ENCODE measurements at regions not wholly inside any gene's neighbourhood (a gene's known extent, or its start where the extent isn't known, plus 50 kb on each side); places are given as distances from the start of the nearest gene placed in this dataset.
"Not testable (repeated sequence)": the region's sequence is repeated elsewhere in the genome, so short reads cannot be mapped to it uniquely, and the experiment has no call there.

DNA sequence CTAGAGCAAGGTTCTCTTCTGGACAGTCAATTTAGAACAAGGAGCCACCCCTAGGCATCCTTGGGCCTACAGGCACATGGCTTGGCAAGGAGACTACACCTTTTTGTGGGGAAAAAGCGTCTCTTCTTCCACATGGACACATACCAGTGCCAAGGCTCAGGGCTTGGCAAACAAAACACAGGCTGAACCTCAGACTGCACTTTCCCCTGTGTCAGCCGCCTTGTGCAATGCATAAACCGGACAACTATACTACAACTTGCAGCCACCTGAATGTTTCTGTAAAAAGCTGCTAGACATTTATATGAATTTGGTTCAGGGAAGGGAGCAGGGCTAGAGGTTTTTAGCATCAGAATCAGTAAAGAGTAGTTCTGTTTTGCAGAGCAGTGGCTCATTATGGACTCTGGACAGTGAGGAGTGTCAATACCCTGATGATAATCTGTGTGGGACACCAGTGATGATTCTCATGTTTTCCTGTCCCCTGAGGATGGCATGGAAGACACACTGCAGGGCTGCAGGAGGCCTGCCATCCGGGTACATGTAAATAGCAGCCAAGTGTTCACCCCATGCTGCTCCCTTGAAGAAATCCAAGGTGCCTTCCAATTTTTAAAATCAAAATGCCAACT lies 118.9 kb downstream of the GATA3 start:
- DNase-seq (ENCODE audit: low spot score), result no peak

DNA sequence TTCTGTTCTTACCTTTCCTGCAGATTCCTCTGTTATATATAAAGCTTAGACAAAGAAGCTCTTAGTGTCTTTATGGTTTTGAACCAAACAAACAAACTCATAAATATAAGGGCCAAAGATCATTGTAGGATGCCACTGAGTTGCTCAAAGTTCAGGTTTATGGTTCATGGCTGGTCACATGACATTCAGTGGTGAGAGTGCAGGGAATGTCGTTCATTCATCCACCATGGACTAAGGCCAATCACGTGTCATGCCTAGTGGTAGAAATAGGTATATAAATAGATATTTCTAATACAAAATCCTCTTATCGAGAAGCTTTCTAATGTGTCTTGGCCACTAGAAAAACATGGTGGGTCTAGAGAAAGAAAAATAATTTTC lies 119.4 kb downstream of the GATA3 start:
- DNase-seq (ENCODE audit: low spot score), result no peak

DNA sequence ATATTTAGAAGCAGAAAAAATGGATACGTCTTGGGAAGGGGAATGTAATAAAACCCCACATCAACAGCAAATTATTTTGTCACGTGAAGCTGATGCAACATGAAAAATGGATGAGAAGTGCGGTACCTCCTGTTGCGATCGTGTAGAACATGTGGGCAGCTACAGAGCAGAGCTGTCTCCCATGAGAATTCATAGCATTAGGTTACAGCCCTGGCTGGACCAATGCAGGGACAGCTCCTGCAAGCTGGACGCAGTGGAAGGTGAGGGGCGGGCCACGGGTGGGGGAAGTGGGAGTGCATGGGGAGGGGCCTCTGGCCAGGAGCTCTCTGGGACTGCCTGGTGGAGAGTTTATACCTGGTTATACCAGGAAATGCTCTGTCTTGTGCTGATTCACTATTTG lies 120.3 kb downstream of the GATA3 start:
- DNase-seq (ENCODE audit: low spot score), result no peak

DNA sequence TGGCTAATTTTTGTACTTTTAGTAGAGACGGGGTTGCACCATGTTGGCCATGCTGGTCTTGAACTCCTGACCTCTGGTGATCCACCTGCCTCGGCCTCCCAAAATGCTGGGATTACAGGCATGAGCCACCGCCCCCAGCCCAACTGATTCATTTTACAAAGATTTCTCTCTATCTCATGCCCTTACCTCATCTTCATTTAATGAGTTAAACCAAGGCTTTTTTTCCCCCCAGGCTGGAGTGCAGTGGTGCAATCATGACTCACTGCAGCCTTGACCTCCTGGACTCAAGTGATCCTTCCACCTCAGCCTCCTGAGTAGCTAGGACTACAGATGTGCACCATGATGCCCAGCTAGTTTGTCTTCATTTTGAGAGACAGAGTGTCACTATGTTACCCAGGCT lies 123.0 kb downstream of the GATA3 start:
- not testable (repeated sequence) for DNase-seq (ENCODE audit: low spot score)

DNA sequence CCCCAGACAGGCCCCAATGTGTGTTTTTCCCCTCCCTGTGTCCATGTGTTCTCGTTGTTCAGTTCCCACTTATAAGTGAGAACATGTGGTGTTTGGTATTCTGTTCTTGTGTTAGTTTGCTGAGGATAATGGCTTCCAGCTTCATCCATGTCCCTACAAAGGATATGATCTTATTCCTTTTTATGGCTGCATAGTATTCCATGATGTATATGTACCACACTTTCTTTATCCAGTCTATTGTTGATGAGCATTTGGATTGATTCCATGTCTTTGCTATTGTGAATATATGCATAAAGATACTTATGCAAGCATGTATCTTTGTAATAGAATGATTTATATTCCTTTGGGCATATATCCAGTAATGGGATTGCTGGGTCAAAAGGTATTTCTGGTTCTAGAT lies 125.3 kb downstream of the GATA3 start:
- DNase-seq (ENCODE audit: low spot score), result not testable (repeated sequence)

DNA sequence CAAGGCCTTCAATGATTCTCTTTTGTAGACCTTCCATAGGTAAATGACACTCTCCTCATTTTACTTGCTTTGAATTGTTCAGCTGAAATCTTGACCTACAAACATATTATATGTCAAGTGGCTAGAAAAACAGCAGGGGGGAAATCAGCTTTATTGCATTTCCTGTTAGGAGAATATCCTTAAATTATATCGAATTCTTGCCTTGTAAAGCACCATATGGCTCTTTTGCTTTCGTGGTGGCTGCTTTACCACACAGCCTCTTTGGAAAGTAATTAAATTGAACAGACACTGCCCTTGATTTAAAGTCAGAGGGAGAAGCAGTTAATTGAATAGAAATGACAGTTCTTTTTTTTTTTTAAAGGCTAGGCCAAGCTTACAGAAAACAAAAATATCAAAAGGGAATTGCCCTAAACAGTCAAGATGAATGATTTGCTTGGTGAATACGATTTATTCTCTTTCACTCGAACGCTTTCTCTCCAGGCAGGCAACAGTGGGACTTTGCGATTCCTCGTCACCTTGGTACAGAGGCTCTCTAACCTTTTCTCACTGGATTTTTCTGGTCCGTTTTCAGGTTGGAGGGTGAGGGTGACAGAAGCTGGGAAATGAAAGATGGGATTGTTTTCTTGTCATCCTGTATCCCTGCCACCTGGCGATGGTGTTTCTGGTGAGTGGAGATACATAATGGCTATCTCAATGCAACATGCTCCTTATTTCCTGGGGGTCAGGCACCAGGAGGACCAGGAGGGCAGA lies 126.0 kb downstream of the GATA3 start:
- DNase-seq (ENCODE audit: low spot score), result no peak

DNA sequence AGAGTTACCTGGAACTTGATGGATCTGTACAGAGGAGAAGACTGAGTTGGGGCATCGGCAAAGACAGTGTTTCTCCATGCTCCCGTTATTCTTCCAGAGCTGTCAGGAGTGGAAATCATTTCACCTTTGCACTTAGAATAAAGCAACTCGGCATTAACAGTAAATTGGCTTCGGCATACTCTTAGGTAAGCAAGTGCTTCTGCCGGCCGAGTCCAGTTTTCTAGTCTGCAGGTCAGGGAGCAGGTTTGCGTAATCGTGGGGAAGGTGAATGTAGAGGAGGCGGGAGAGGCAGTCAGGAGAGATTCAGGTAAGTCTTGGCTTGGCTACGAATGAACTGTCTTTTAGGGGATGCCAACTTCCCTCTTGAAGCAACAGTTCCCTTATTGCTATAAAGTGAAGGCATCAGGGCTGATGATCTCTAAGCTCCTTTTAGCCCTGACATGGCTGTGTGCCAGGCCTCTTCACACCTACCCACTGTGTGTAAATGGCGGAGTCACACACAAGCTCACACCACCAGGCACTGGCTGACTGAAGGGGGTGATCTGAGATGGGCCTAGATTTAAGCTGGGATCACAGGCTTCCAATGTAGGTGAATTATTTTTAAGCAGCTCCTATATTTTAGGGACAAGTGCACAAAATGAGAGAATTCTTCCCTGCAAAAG lies 127.1 kb downstream of the GATA3 start:
- no peak for DNase-seq (ENCODE audit: low spot score)

DNA sequence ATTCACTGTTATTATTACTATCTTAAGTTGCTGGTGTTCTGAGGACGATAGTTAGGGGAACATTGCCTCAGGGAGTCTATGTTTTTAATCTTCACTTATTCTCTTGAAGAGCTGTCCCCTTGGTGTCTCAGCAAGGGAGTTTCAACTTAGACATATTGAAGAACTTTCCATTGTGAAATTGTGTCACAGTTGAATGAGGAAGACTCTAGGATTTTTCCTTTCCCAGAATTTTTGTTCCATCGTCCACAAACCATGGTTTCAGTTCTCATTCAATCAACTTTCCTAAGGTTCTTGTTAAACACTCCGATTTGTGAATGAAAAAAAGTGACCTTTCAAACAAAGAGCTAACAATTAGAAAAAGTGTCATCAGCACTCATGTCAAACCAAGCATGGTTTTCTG lies 128.3 kb downstream of the GATA3 start:
- DNase-seq (ENCODE audit: low spot score), result no peak

DNA sequence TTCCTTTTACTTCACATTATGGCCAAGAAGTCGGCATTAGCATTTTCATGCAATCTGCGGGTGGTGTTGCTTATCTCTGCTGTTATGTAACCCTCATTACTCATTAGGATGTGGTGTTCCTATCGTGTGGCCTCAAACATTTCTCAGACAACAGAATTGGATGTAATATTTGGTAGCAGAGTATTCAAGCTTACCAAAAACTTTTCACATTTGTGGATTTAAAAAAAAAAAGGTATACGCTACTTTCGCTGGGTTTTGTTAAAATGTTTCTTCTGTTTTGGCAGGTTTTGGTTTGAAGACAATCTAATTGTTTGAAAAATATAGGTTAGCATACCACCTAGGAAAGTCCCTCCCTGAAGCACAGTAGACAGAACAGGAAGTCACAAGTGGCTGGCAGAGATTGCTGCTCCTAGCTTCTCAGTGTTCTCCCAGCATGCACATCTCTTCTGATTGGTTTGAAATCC lies 128.8 kb downstream of the GATA3 start:
- DNase-seq (ENCODE audit: low spot score), result no peak

DNA sequence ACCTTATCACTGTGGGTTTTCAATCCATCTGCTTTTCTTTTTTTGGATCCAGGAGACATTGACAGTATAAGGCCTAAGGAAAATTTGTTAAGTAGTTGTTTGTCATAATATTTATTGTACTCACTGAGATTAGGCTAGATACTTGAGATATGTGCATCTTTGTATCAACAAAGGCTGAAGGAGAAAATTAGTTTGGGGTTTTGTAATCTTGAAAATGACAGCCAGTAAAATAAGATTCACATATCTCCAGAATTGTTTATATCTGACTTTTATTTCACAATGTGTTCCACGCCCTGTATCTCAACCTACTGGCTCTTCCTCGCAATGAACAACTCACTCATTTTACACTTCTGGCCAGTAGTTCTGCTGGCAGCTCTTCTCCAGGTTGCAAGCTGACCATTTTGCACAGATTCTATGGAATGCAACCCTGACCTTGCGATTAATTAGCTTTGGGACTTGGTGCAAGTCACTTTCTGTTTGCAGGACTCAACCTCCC lies 132.7 kb downstream of the GATA3 start:
- no peak for DNase-seq (ENCODE audit: low spot score)

DNA sequence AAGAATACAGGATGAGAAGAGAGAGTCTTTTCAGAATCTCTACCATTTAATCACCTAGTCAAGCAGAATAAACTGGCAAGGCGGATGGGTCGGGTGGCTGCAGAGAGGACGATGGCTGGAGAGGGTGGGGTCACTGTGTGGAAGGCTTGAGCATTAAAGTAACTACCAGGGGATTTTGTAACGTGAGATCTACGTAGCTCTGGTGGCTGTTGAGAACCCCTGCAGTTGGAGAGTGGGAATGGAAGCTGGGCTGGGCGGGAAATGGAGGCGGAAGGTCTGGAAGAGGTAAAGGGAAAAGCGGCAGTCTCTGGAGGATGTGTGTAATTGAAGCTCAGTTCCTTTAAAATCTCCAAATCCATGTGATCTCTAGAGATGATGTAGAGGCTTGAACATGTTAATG lies 135.0 kb downstream of the GATA3 start:
- DNase-seq (ENCODE audit: low spot score), result no peak

DNA sequence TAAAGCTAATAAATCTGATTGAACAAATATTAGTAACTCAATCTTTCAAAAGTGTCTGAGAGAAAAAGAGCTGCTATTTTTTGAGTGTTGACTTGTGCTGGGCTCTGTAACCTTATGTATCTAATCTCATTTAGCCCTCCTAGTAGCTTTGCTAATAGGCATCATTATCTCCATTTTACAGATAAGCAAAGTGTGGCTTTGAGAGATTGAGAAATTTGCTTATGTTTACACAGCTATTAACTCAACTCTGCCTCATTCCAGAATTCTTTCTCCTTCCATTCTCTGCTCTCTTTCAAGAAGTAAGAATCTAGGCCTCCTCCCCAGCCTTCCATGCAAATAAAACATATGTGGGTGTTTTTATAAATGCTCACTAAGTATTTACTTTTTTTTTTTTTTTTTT lies 137.8 kb downstream of the GATA3 start:
- DNase-seq (ENCODE audit: low spot score), result no peak

DNA sequence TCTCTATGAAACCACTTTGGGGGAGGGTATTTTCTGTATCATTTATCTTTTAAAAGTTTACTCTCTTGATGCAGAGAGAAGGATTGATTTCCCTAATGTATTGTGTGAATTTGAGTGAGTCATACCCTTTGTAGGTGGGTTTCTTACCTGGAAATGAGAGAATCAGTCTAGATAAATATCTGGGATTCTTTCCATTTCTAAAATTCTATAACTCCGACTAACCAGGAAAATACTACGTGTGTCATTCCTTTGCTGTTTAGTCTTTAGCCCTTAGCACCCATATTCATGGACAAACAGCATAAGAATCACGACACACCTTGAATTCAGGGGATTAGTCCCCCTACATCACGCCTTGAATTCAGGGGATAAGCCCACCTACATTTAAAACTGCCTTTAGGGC lies 139.1 kb downstream of the GATA3 start:
- no peak for DNase-seq (ENCODE audit: low spot score)

DNA sequence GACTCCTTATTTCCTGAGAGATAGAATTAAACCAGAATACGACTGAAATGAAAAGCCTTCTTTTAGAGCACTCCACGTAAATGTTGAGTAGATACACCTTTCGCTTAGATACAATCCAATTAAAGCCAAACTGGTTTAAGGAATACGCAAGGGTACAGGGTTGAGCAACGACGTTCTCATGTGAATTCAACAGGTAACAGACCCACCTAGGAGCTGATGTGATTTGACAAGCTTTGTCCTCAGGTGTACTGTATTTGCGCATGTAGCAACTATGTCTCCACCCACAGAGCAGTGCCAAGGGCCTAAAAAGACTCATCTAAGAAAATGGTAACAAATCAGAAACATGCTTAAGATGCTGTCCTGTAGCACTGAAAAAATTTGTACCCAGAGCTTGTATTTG lies 139.6 kb downstream of the GATA3 start:
- DNase-seq (ENCODE audit: low spot score), result no peak

DNA sequence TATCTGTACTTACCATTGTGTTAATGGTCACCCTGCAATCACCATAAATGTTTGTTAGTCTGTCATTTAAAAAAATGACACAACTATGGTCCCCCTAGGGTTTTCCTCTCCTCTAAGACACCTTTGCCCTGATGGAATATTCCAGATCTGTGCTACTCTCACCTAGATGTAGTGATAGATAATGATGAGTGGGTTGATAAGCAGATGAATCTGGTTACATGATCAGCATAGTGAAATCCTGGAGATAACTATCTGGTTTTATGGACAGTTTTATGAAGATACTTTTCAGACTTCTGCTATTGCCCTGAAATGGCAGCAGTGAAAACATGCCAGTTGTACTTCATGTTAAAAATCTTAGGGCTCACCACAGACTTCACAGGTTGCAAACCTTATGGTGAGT lies 152.4 kb downstream of the GATA3 start:
- DNase-seq (ENCODE audit: low spot score), result no peak

DNA sequence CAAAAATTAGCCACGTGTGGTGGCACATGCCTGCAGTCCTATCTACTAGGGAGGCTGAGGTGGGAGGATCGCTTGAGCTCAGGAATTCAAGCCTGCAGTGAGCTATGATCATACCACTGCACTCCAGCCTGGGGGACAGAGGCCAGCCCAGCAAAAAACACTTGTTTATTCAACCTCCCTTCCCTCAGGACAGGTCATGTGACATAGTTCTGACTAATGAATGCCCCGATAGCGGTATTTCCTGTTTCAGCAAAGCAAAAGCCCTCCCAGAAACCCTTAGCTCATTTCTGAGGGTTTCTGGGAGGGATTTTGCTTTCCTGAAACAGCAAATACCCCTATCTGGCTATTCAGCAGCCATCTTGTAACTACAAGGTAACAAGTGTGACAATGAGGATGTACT lies 157.1 kb downstream of the GATA3 start:
- no peak for DNase-seq (ENCODE audit: low spot score)

DNA sequence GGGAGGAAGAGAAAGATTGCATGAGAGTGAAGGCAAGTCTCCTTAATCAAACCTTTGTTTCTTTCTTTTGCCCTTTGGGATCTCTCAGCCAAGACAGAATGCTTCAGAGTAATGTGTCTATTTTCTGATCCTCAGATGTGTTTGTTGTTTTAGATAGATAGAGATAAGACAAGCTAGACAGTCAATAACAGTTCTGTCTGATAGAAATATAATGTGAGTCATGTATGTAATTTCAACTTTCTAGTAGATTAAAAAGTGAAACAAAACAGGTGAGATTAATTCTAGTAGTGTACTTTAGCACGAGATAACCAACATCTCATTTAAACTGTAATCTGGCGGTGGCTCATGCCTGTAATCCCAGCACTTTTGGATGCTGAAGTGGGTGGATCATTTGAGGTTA lies 159.2 kb downstream of the GATA3 start:
- DNase-seq (ENCODE audit: low spot score), result no peak

DNA sequence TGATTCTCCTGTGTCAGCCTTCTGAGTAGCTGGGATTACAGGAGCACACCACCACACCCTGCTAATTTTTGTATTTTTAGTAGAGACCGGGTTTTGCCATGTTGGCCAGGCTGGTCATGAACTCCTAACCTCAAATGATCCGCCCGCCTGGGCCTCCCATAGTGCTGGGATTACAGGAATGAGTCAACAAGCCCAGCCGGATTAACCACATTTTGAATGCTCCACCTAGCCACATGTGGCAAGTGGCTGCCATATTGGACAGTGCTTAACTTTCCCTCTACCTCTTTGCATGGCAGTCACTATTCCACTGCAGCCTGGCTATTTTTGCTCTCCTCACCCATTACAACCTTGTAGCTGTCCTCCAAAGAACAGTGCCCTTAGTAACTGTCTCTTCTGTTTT lies 160.1 kb downstream of the GATA3 start:
- no peak for DNase-seq (ENCODE audit: low spot score)

DNA sequence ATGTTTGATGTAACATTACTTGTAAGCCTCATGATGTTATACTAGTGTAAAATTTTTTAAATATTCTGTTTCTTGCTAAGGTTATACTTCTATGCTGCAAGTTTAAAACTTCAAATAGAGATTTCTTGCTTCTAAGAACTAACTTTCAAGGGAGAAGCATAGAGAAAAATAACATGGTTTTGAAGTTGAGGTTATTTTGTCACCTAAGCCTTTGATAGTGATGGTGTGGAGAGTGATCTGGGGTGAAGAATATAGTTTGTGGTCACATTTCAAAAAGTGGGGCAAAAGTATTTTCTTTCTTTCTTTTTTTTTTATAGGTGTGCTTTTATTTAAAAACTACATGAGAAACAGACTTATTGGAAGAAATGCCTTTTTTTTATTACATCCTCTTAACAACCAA lies 162.4 kb downstream of the GATA3 start:
- no peak for DNase-seq (ENCODE audit: low spot score)

DNA sequence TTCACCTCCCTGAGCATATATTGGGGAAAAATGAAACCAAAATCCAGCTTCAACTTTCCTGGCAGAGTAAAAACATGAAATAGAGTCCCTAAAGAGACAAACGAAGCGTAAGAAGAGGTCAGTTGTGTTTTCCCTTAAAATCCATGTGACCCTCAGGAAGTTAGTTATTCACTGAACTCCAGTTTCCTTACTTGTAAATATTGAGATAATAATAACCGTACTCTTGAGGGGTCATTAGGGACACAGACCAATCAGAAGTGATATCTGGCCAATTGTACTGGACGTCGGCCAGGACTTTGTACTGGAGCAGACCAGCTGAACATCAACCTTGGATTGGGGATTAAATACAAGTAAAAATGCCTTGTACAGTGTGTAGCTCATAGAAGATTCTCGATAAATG lies 167.0 kb downstream of the GATA3 start:
- DNase-seq (ENCODE audit: low spot score), result no peak

DNA sequence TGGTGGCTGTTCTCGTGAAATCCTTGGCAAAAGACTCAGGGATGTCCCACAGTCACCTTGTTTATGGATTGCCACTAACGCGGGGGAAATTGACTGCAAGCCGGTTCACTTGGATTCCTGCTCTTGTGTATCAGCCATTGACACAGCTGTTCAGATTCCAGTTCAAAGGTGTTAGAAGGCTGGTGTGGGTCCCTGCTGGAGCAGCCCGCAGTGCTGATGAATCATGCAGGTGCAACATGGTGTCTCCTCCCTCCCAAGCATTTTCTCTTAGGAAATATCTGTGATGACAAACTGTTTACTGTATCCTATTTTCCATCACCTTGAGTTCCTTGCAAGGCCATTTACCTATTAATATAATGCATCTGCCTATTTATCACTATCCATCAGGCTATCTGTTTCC lies 170.1 kb downstream of the GATA3 start:
- DNase-seq (ENCODE audit: low spot score), result no peak

DNA sequence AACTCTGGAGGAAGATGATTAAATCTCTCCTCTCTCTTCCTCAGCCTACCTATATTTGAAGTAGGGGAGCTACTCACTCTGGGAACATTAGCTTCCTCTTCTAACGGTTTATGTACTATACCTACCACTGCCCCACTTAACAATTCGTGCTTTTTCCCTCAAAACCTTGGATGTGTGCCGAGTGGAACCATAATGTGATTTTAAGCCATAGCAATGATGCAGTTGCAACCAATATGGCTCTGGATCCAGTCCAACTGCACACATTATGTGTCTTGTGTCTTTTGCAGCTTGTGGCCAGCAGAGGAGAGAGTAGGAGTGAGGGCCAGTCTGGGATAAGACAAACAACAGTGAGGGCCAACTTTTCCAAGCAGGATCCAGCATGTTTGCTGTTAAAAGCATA lies 170.7 kb downstream of the GATA3 start:
- no peak for DNase-seq (ENCODE audit: low spot score)

DNA sequence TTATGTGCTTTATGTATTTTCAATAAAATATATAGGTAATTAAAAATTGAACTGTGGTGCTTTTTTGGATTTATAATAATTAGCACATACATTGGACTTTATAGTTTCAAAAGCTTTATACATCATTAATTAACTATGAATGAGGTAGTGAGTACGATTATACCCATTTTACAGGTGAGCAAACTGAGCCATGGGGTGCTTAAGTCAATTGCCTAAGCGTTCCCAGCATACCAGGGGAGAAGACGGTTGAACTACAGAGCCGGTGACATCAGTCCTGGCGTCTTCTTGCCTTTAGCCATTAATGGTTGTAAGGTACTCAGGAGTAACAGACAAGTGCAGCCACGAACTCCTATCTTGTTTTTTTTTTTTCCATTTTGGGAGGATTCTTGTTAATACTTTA lies 172.8 kb downstream of the GATA3 start:
- no peak for DNase-seq (ENCODE audit: low spot score)
